ENCODE measurements at regions not wholly inside any gene's neighbourhood (a gene's known extent, or its start where the extent isn't known, plus 50 kb on each side); places are given as distances from the start of the nearest gene placed in this dataset.
"Not testable (repeated sequence)": the region's sequence is repeated elsewhere in the genome, so short reads cannot be mapped to it uniquely, and the experiment has no call there.

DNA sequence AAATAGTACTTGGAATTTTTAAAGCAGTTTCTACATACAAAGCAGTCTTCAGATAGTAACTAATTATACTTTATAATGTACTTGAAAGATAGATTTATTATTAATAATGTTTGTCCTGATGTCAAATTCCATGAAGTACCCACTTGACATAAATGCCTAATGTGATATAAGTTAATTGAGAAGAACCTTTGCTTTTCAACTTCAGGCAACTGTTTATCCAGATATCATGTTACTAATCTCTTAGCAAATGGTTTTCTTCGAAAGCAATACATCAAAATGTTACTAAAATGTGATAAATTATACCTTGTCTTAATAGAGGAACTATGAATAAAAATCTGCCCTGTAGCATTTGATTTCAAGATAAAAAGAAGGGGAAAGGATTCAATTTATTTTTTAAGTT is 146.8 kb upstream of the FBXL17 start:
- DNase-seq: no peak

DNA sequence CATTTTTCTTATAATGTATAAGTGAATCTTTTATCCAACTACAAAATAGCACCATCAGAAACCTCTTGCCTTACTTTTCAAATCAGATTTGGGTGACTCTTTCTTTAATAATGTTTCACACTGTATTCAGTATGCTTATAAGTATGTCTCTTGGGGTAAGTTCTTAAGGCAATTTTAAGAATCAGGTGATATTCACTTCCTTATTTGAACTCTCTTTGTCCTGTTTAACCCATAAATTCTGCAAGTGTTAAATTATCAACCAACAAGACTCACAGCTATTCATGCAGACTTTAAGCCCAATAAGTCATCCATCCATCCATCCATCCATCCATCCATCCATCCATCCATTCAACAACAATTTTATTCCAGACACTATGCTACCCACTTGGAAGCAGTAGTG is 142.7 kb upstream of the FBXL17 start:
- DNase-seq: no peak

DNA sequence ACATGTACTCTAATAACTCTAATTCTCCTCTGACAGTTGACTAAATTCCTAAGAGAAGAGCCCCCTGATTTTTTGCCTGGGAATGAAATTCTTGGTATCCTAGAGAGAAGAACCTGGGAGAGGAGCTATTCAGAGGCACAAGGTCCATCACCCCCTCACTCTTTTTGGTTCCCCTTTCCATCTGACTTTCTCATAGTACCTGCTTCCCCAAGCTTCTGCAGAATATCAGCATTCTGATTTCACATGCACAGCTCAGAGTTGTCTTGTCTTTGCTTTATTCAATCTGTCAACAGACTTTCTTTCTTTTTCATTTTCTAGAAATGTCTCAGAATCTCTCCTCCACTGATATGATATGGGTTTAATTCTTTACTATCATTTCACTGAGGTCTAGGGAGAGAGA is 141.5 kb upstream of the FBXL17 start:
- DNase-seq: no peak

DNA sequence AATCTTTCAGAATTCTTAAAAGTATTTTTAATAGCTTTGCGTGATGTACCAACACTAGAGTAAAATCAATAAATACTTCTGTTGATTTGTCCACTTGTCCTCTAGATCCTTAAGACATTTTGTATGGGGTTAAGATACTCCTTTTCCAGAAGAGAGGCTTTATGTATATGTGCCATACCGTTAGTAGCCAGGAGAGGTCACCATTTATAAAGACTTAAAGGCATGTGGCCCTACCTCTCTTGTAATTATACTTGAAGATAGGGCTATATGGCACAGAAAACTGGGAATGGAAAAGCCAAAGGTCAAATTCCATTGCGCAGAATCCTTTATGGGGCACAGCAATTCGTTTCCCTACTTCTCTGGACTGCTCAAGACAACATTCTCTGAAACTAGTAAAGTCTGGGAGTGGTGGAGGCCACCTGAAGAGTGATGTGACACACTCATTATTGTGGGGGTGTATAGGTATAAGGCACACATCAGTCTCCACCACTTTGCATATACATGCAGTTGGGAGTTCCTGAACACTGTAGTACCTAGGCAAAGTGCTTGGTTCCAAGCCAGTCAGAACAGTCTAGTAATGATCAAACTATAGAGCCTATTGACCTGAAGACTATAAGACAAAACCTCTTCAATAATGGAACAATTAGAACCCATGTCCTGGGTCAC is 140.1 kb upstream of the FBXL17 start:
- no peak for DNase-seq

GRCh38 chr5:108521011-108521700 is 139.3 kb upstream of the FBXL17 start:
- no peak for DNase-seq

DNA sequence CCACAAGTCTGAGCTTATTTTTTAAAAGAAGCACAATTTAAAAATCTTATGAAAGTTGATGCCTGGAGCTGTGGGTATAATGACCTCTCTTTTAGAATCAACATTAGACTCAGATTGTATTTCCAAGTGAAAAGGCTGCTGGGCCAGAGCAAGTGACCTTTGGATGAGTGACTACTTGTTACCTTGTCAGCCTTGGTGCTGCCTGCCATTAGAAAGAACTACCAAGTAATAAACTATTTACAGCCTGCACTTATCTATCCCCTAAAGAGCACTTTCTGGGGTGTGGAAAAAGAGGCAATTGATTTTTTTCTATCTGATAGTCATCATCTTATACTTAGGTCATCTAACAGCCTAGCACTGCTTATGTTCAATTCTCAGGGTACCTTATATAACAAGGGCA is 134.9 kb upstream of the FBXL17 start:
- no peak for DNase-seq

- no peak for DNase-seq
These were observed 133.7 kb upstream of the FBXL17 start for GRCh38 chr5:108515517-108516105.

DNA sequence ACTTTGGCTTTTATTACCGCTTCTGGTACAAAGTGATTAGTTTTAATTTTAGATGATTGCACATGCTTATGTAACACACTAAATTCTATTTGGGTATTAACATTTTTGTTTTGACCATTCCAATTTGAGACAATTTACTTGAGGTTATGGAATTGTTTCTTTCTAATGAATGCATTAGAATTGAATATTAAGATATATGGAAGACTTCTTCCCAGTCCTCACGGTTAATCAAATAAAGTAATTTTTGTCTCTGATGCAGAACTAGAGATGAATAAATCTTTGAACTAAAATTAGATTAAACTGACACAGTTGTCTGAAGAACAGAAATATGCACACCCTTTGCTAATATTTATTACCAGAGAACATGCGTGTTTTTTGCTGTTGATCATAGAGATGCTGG is 127.1 kb upstream of the FBXL17 start:
- DNase-seq: no peak

- no peak for DNase-seq
These were observed 125.7 kb upstream of the FBXL17 start for GRCh38 chr5:108507631-108508030.

- no peak for DNase-seq
These were observed 123.7 kb upstream of the FBXL17 start for GRCh38 chr5:108505608-108506007.

DNA sequence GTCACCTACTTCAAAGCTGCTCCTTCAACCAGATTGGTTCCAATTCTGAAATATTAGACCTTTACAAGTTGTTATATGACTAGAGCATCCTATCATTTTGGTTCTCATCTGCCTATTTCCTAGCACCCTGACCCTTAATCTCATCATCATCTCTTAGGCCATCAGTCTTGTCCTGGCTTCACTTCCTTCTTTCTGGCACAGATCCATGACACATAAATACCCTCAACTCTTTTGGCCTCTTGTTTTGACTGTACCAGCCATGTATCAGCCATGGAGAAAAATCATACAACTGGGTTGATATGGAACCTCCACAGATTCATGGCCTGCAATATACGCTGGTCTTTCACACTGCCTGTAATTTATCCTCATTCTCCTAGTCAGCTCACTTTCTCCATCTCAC is 123.1 kb upstream of the FBXL17 start:
- no peak for DNase-seq

GRCh38 chr5:108503986-108504385 is 122.1 kb upstream of the FBXL17 start:
- no peak for DNase-seq

GRCh38 chr5:108495615-108496014 is 113.7 kb upstream of the FBXL17 start:
- DNase-seq: not testable (repeated sequence)

GRCh38 chr5:108487951-108488350 is 106.1 kb upstream of the FBXL17 start:
- no peak for DNase-seq

- no peak for DNase-seq
These were observed 102.1 kb upstream of the FBXL17 start for GRCh38 chr5:108484035-108484434.

DNA sequence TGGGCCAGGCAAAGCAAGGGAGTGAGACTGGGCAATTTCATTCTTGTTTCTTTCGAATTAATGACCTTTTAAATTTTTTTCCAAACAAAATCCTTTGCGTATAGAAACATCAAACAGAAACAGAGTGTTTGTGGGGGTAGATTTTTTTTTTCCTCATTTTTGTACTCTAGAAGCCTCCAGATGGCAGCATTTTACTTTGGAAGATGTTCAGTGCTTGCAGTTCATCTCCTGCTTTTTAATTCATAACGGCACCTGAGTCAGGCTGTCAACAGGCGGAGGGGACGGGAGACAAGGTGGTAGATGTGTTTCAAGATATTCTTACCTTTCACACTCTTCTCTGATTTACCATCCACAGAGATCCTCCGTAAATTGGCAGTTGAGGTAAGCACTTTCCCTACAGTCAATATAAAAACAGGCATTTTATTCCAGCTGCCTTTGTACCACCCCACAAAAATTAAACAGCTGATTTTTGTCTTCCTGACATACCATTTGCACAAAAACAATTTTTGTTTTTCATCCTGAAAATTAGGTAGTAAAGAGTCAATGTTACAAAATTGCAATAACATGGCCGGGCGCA is 99.5 kb upstream of the FBXL17 start:
- DNase-seq: no peak

DNA sequence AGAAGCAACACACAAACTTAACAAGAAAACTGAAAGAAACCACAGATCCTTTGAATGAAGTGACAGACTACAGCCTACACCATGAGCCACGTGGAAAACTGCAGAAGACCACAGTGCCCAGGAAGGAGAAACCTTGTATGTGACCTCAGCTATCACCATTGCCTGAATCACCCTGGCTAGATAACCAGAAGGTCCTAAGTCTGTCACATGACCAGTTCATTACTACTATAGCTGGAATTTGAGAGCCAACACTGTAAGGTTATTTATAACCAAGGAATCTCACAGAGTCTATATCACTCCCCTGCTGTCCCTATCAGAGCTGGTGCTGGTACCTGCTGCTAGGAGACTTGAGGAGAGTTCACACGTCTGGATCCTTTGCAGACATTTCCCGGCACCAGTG is 90.3 kb upstream of the FBXL17 start:
- no peak for DNase-seq

DNA sequence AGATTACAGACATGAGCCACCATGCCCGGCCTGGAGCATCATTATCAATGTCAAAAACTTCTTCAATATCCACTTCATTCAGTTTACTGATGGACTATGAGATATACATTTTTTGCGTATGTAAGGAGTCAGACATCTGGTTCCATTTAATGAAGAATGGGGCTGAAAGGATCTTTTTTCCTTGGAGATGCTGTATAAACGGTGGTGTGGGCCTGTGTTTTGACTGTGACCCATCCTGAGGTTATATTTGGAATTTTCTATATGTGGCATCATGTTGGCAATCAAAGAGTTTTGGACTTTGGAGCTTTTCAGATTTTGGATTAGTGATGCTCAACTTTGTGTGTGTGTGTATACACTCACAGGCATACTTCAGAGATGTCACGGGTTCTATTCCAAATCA is 85.7 kb upstream of the FBXL17 start:
- no peak for DNase-seq

DNA sequence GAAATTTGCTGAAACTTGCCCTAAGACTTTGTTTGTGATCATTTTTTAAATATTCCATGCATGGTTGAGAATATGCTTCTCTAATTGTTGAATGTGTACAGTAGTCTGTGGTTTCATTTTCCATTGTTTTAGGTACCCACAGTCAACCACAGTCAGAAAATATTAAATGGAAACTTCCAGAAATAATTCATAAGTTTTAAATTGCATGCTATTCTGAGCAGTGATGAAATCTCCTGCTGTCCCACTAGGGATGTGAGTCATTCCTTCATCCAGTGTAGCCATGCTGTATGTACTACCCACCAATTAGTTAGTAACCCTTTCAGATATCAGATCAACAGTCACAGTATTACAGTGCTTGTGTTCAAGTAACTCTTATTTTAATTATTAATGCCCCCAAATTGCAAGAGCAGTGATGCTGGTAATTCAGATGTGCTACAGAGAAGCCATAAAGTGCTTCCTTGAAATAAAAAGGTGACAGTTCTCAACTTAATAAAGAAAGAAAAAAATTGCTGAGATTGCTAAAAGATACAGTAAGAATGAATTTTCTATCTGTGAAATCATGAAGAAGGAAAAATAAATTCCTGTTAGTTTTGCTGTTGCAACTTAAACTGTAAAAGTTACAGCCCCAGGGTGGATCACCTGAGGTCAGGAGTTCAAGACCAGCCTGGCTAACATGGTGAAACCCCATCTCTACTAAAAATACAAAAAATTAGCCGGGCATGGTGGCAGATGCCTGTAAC is 79.9 kb upstream of the FBXL17 start:
- no peak for DNase-seq

- no peak for DNase-seq
These were observed 77.9 kb upstream of the FBXL17 start for GRCh38 chr5:108459769-108460168.

GRCh38 chr5:108451269-108451668 is 69.4 kb upstream of the FBXL17 start:
- DNase-seq: no peak

DNA sequence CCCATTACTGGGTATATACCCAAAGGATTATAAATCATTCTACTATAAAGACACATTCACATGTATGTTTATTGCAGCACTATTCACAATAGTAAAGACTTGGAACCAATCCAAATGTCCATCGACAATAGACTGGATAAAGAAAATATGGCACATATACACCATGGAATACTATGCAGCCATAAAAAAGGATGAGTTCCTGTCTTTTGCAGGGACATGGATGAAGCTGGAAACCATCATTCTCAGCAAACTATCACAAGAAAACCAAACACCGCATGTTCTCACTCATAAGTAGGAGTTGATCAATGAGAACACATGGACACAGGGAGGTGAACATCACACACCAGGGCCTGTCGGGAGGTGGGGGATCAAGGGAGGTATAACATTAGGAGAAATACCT is 62.2 kb upstream of the FBXL17 start:
- DNase-seq: not testable (repeated sequence)

DNA sequence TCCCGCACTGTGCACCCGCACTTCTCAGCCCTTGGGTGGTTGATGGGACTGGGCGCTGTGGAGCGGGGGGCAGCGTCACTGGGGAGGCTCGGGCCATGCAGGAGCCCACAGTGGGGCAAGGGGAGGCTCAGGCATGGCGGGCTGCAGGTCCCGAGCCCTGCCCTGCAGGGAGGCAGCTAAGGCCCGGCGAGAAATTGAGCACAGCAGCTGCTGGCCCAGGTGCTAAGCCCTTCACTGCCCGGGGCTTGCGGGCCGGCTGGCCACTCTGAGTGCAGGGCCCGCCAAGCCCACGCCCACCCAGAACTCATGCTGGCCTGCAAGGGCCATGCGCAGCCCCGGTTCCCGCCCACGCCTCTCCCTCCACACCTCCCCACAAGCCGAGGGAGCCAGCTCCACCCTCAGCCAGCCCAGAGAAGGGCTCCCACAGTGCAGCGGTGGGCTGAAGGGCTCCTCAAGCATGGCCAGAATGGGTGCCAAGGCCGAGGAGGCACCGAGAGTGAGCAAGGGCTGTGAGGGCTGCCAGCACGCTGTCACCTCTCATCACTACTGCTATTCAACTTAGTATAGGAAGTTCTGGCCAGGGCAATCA is 60.3 kb upstream of the FBXL17 start:
- DNase-seq: not testable (repeated sequence)
